NT2/D1 (cell line): ENCODE measurements at regions not wholly inside any gene's neighbourhood (a gene's known extent, or its start where the extent isn't known, plus 50 kb on each side); places are given as distances from the start of the nearest gene placed in this dataset.

Experiments used
- SUZ12 ChIP-seq: IDR thresholded peaks from 2 replicates; pipeline ENCODE4 v1.6.1; 2011; ENCODE audit not compliant: insufficient read length, insufficient read depth; ENCODE audit errors: extremely low read depth
- YY1 ChIP-seq: IDR thresholded peaks from 2 replicates; pipeline ENCODE4 v1.6.1; 2011; ENCODE audit not compliant: insufficient read length, insufficient read depth

GRCh38 chr11:133785795-133786340, 59.4 kb downstream of the SPATA19 start:
- TF ChIP-seq YY1 (no peak), SUZ12 (no peak)
